Adrenal gland (tissue), 5 donors: ENCODE measurements at regions not wholly inside any gene's neighbourhood (a gene's known extent, or its start where the extent isn't known, plus 50 kb on each side); places are given as distances from the start of the nearest gene placed in this dataset.

Source experiments
- POLR2A ChIP-seq, 2 donors: fragments of 450-650 bp; IDR thresholded peaks; one replicate each; pipeline ENCODE4 v1.6.1; 2017; ENCODE audit warnings: antibody characterized with exemption in 2 of 2, mild to moderate bottlenecking in 2 of 2, moderate library complexity in 1 of 2
- TF ChIP-seq, protein P1 (sequence below), 6 experiments: fragments of 450-650 bp in 4 of 6; fragments of 200-600 bp in 2 of 6; sonication (generic) in 1 of 6; IDR thresholded peaks; 1 replicate in 5 of 6; 2 replicates in 1 of 6; pipeline versions ENCODE4 v1.5.1 to v1.8.0; 2016 to 2021; ENCODE audit warnings: antibody characterized with exemption in 6 of 6, mild to moderate bottlenecking in 2 of 6, moderate library complexity in 1 of 6
- donor health status: DM: no; HTN: no; CAD: no.

DNA sequence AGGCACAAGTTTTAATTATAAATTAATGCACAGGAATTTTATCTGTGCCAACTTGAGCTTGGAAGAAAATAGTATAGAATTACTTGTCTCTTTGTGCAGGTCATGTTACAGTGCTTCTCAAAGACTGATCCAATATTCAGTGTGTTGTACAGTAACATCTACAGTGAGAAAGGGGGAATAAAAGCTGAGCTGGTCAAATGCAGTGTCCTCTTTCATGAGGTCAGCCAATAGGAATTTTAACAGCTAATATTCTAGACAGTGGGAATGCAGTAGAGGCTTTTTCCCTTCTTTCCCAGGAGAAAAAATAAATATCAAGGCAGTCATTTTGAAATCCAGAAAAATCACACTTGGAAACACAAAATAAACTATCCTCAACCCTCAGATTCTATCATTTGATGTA is 95.7 kb upstream of the ITGA1 start:
- TF ChIP-seq, protein P1, sequence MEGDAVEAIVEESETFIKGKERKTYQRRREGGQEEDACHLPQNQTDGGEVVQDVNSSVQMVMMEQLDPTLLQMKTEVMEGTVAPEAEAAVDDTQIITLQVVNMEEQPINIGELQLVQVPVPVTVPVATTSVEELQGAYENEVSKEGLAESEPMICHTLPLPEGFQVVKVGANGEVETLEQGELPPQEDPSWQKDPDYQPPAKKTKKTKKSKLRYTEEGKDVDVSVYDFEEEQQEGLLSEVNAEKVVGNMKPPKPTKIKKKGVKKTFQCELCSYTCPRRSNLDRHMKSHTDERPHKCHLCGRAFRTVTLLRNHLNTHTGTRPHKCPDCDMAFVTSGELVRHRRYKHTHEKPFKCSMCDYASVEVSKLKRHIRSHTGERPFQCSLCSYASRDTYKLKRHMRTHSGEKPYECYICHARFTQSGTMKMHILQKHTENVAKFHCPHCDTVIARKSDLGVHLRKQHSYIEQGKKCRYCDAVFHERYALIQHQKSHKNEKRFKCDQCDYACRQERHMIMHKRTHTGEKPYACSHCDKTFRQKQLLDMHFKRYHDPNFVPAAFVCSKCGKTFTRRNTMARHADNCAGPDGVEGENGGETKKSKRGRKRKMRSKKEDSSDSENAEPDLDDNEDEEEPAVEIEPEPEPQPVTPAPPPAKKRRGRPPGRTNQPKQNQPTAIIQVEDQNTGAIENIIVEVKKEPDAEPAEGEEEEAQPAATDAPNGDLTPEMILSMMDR (IDR thresholded peaks at IDR 0.05): no peak
- no peak for TF ChIP-seq POLR2A (IDR thresholded peaks at IDR 0.05)
